ENCODE measurements at regions not wholly inside any gene's neighbourhood (a gene's known extent, or its start where the extent isn't known, plus 50 kb on each side); places are given as distances from the start of the nearest gene placed in this dataset.

DNA sequence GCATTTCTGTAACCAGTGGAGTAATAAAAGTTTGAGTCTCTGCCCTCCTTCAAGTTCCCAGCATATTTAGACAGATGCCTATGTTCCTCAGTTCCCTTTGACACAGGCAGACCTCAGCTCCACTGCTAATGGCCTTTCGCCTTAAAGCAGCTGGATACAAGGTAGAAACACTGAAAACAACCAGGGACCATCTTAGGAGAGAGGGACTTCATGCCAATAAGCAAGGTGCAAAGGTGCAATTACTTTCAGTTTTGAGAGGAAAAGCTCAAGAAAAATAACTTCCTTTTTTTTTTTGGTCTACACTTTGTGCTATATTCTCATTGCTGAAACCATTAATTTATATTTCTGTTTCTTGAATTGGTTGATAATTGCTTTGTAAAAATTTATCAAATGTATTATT lies 781.9 kb upstream of the GALNTL6 start:
- TF ChIP-seq, protein P1, sequence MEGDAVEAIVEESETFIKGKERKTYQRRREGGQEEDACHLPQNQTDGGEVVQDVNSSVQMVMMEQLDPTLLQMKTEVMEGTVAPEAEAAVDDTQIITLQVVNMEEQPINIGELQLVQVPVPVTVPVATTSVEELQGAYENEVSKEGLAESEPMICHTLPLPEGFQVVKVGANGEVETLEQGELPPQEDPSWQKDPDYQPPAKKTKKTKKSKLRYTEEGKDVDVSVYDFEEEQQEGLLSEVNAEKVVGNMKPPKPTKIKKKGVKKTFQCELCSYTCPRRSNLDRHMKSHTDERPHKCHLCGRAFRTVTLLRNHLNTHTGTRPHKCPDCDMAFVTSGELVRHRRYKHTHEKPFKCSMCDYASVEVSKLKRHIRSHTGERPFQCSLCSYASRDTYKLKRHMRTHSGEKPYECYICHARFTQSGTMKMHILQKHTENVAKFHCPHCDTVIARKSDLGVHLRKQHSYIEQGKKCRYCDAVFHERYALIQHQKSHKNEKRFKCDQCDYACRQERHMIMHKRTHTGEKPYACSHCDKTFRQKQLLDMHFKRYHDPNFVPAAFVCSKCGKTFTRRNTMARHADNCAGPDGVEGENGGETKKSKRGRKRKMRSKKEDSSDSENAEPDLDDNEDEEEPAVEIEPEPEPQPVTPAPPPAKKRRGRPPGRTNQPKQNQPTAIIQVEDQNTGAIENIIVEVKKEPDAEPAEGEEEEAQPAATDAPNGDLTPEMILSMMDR (IDR thresholded peaks at IDR 0.05): no peak
- no peak for TF ChIP-seq ZFX (IDR thresholded peaks at IDR 0.05; ENCODE audit: borderline replicate concordance)
- H3K27ac ChIP-seq: no peak overlapping the region

DNA sequence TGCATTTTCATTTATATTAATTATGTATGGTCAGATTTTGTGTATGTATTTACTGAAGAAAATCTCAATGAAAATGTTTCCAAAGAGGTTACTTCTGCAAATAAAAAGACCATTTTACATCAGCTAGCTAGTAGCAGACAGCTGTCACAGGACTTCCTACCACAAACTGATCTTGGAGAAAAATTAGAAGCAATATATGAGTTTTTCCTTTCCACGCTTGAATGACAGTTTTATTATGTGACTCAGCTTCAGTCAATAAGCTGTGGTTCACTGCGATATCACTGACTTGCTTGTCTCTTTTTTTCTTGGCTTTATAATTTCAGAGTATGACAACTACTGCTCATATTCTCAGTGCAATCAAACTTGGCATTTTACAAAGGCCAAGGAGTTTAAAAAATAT lies 787.4 kb upstream of the GALNTL6 start:
- H3K27ac ChIP-seq: no peak overlapping the region
- TF ChIP-seq, protein P1 (IDR thresholded peaks at IDR 0.05): no peak
- TF ChIP-seq ZFX (IDR thresholded peaks at IDR 0.05; ENCODE audit: borderline replicate concordance): no peak

DNA sequence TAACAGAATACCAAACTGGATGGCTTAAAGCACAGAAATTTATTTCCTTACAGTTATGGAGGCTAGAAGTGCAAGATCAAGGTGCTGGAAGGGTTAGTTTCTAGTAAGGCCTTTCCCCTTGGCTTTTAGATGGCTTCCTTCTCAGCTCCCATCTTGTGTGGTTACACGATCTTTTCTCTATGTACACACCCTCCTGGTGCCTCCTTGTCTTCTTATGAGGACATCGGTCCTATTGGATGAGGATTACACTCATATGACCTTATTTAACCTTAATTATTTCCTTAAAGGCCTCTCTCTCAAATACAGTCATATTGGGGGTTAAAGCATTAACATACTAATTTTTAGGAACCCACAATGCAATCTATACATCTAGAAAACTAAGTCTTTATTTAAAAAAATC lies 787.9 kb upstream of the GALNTL6 start:
- TF ChIP-seq ZFX (IDR thresholded peaks at IDR 0.05; ENCODE audit: borderline replicate concordance): no peak
- TF ChIP-seq, protein P1 (IDR thresholded peaks at IDR 0.05): no peak
- no peak overlapping the region for H3K27ac ChIP-seq

DNA sequence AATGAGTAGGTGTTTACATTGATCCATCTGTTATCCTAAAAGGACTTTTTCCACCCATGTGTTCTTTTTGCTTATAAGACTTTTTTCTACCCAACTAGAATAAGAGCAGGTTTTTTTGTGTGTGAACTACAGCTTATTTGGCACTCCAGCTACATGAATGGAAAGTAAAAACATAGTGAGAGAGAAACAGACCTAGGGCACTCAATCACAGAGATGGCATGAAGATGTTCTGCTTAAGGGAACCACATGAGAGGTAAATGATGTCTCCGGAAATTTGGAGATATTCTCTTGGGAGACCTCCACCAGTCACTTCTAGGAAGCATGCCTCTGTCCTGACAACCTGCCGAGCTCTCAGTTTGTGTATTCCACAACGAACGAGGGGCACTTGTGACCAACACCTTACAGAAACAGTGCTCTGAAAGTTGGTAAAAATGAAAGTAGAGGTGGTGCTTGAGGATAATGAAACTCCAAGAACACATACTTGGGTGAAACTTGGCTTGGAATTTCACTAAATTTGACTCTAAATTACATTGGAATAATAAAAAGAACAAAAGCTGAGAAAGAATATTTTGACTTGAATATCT lies 788.4 kb upstream of the GALNTL6 start:
- TF ChIP-seq, protein P1 (IDR thresholded peaks at IDR 0.05): no peak
- TF ChIP-seq ZFX (IDR thresholded peaks at IDR 0.05; ENCODE audit: borderline replicate concordance): no peak
- no peak overlapping the region for H3K27ac ChIP-seq

DNA sequence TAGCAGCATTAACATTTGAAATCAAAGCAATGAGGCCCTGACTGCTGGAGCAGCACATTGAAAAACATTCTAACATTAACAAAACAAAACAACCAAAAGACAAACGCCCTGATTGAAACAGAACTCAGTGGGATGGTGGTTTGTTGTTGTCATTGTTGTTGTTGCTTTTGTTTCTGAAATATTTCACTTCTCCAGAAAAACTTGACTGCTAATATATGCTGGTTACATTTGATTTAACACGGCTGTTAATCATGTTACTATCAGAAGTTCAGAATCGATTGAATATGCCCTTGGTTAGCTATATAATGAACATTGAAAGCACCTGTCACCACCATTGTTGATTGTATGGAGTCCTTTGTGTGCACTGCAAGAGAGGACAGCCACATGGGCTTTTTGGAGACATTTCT lies 790.4 kb upstream of the GALNTL6 start:
- TF ChIP-seq, protein P1 (IDR thresholded peaks at IDR 0.05): no peak
- TF ChIP-seq ZFX (IDR thresholded peaks at IDR 0.05; ENCODE audit: borderline replicate concordance): no peak
- H3K27ac ChIP-seq: no peak overlapping the region

DNA sequence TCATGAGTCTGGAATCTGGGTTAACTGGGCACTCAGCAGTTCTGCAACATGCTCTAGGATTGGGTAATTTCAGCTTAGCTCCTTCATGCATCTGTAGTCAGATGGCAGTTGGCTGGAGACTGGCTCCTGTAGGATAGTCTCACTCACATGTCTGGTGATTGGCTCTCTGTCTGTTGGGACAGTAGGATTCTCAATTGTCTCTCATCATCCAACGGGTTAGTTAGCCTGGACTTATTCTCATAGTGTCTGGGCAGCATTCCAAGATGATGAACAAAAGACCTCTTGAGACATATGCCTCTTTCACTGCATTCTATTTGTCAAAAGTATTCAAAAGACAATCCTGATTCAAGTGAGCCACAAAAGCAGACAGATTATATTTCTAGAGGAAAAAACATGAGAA lies 795.6 kb upstream of the GALNTL6 start:
- TF ChIP-seq ZFX (IDR thresholded peaks at IDR 0.05; ENCODE audit: borderline replicate concordance): no peak
- TF ChIP-seq, protein P1 (IDR thresholded peaks at IDR 0.05): no peak

DNA sequence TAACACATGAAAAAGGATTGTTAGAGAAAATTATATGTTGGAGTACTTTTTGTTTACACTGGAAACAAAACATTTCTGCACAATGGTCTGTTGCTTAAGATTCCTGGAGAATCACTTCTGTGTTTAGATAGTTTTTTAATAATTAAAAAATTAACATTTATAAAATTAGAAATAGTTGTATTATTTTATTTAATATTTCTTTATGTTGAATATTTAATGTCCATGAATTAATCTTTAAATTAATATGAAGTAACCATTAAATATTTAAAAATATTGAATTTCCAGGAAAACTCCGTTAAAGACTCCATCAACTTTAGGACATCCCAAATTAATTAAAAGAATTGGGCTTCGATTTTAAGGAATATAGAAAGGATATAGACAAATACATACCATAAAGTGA lies 797.1 kb upstream of the GALNTL6 start:
- no peak overlapping the region for H3K27ac ChIP-seq
- no peak for TF ChIP-seq ZFX (IDR thresholded peaks at IDR 0.05; ENCODE audit: borderline replicate concordance)
- TF ChIP-seq, protein P1 (IDR thresholded peaks at IDR 0.05): no peak

More for the DNA sequence above, 795.6 kb upstream of the GALNTL6 start:
- no peak overlapping the region for H3K27ac ChIP-seq
